Peyer's patch (tissue), 4 donors: ENCODE measurements at regions not wholly inside any gene's neighbourhood (a gene's known extent, or its start where the extent isn't known, plus 50 kb on each side); places are given as distances from the start of the nearest gene placed in this dataset.

Experiments used
- CTCF ChIP-seq, 6 experiments: fragments of 450-650 bp in 4 of 6; fragments of 200-600 bp in 2 of 6; sonication (generic) in 1 of 6; IDR thresholded peaks; one replicate each; pipeline ENCODE4 v1.5.1; 2017 to 2019; ENCODE audit warnings: antibody characterized with exemption in 6 of 6, mild to moderate bottlenecking in 3 of 6, moderate library complexity in 1 of 6
- POLR2A ChIP-seq, 2 donors: fragments of 450-650 bp; IDR thresholded peaks; one replicate each; pipeline ENCODE4 v1.5.1; 2017; ENCODE audit warnings: antibody characterized with exemption in 2 of 2, mild to moderate bottlenecking in 2 of 2, moderate library complexity in 2 of 2

- no peak for TF ChIP-seq CTCF (IDR thresholded peaks at IDR 0.05)
- no peak for TF ChIP-seq POLR2A (IDR thresholded peaks at IDR 0.05)
Observed at GRCh38 chr10:85222300-85222699, 893.9 kb downstream of the CCSER2 start.
